ENCODE measurements at regions not wholly inside any gene's neighbourhood (a gene's known extent, or its start where the extent isn't known, plus 50 kb on each side); places are given as distances from the start of the nearest gene placed in this dataset.

DNA sequence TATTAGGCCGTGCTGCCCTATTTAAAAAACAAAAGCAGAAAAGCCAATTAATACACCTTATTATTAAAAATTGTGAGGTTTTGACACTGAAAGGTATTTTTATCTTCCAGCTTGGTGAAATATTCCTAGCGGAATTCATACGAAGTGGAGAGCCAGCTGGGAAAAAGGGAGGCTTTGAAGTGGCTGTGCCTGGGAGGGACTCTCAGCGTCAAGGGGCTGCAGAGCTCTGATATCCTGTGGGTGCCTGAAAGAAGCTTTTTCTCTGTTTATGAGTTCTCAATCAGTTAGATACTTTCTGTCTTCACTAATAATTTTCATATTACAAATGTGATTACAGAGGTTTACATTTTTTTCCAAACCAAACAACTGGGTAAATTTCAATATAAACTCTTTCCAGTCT, 140.2 kb upstream of the MIR17HG start:
- Histone ChIP-seq H3K9me3 (no peaks in the 10 kb centered on the region), H3K36me3 (no peaks in the 10 kb centered on the region), H3K4me3 (no peak overlapping the region), H3K27ac (no peak overlapping the region), H3K4me1 (no peaks in the 10 kb centered on the region), H3K27me3 (no peaks in the 10 kb centered on the region)
- ATAC-seq (no peak), DNase-seq (no peak)
- TF ChIP-seq, protein P1, sequence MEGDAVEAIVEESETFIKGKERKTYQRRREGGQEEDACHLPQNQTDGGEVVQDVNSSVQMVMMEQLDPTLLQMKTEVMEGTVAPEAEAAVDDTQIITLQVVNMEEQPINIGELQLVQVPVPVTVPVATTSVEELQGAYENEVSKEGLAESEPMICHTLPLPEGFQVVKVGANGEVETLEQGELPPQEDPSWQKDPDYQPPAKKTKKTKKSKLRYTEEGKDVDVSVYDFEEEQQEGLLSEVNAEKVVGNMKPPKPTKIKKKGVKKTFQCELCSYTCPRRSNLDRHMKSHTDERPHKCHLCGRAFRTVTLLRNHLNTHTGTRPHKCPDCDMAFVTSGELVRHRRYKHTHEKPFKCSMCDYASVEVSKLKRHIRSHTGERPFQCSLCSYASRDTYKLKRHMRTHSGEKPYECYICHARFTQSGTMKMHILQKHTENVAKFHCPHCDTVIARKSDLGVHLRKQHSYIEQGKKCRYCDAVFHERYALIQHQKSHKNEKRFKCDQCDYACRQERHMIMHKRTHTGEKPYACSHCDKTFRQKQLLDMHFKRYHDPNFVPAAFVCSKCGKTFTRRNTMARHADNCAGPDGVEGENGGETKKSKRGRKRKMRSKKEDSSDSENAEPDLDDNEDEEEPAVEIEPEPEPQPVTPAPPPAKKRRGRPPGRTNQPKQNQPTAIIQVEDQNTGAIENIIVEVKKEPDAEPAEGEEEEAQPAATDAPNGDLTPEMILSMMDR (IDR thresholded peaks at IDR 0.05) = no peak
- no peak for TF ChIP-seq POLR2A (IDR thresholded peaks at IDR 0.05)
- WGBS (ENCODE audit: insufficient coverage, low coverage, low lambda C conversion rate, missing lambda C conversion rate) = 44% methylated on average over 4 of the region's 4 CpGs
- intact Hi-C loops (cut with DNase I) = no loop called here

DNA sequence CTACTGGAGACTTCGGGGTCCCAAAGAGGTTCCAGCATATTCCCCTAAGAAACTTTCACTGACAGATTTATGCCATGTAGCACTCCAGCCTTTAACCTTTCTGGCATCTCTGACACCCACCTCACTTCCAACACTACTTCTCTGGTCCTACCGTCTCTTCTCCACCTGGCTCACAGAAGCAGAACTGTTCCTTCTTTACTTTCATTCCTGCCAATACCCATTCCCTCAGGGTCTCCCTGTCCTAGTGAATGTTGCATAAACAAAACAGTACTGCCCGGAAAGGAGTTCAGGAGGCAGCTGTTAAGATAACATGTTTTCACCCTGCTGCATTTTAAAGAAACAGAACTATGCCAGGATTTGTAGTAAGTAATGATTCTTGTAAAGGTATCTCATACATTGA, 136.0 kb upstream of the MIR17HG start:
- TF ChIP-seq, protein P1 (IDR thresholded peaks at IDR 0.05) = no peak
- TF ChIP-seq POLR2A (IDR thresholded peaks at IDR 0.05) = no peak
- no peaks in the 10 kb centered on the region for H3K36me3 ChIP-seq
- H3K4me3 ChIP-seq = no peak overlapping the region
- intact Hi-C loops (cut with DNase I) = no loop called here
- ATAC-seq = no peak
- no peak overlapping the region for H3K27ac ChIP-seq
- DNase-seq = no peak
- no peaks in the 10 kb centered on the region for H3K4me1 ChIP-seq
- no peaks in the 10 kb centered on the region for H3K27me3 ChIP-seq
- WGBS (ENCODE audit: insufficient coverage, low coverage, low lambda C conversion rate, missing lambda C conversion rate) = 38% methylated on average over 3 of the region's 3 CpGs
- no peaks in the 10 kb centered on the region for H3K9me3 ChIP-seq

DNA sequence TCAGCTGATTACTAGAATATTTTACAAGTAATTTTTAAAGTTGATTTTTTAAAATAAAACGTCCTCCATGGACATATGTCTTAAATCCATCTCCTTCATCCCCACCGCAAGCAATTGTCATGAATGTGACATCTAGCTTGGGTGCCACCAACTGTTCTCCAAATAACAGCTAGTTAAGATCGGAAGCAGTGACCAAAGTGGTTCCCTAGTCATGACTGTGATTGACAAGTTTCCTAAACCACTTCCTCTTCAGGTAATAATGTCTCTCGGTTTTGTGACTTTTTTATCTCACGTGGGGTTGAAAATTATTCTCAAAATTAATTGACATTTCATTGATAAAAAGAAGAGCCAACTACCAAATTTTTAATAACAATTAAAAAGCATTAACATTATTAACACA, 135.3 kb upstream of the MIR17HG start:
- Histone ChIP-seq H3K36me3 (no peaks in the 10 kb centered on the region), H3K4me3 (no peak overlapping the region), H3K27ac (no peak overlapping the region), H3K9me3 (no peaks in the 10 kb centered on the region), H3K27me3 (no peaks in the 10 kb centered on the region), H3K4me1 (no peaks in the 10 kb centered on the region)
- WGBS (ENCODE audit: insufficient coverage, low coverage, low lambda C conversion rate, missing lambda C conversion rate) = 19% methylated on average over 5 of the region's 5 CpGs
- ATAC-seq (no peak), DNase-seq (no peak)
- TF ChIP-seq, protein P1 (IDR thresholded peaks at IDR 0.05) = no peak
- no peak for TF ChIP-seq POLR2A (IDR thresholded peaks at IDR 0.05)
- intact Hi-C loops (cut with DNase I) = no loop called here

DNA sequence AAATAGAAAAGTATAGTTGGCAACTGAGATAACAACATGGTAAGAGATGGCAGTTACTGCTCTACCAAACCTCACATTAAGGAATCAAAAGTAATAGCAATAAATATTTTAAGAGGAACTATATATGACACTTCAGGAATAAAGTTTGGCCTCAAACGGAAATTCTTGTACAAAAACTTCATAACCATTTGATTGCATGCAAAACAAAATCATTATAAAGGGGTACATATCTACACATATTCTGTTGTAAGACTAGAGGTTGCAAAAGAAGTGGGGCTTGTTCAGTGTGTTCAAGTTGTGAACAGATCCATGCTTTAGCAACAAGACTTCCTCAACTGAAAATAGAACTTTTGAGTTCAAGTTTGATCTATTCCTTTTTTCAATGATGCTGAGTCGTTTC, 133.5 kb upstream of the MIR17HG start:
- 27% methylated on average over 2 of the region's 2 CpGs for WGBS (ENCODE audit: insufficient coverage, low coverage, low lambda C conversion rate, missing lambda C conversion rate)
- Histone ChIP-seq H3K4me3 (no peak overlapping the region), H3K4me1 (no peaks in the 10 kb centered on the region), H3K27me3 (no peaks in the 10 kb centered on the region), H3K36me3 (no peaks in the 10 kb centered on the region), H3K9me3 (no peaks in the 10 kb centered on the region), H3K27ac (no peak overlapping the region)
- no peak for DNase-seq
- ATAC-seq = no peak
- TF ChIP-seq, protein P1 (IDR thresholded peaks at IDR 0.05) = no peak
- TF ChIP-seq POLR2A (IDR thresholded peaks at IDR 0.05) = no peak
- intact Hi-C loops (cut with DNase I) = no loop called here
